GM12892 (cell line): ENCODE measurements at regions not wholly inside any gene's neighbourhood (a gene's known extent, or its start where the extent isn't known, plus 50 kb on each side); places are given as distances from the start of the nearest gene placed in this dataset.

ENCODE experiments used
- POLR2A ChIP-seq: IDR thresholded peaks from 2 replicates; pipeline ENCODE4 v1.6.1; 2011; ENCODE audit warnings: low read depth, low read length, control low read depth
- POLR2AphosphoS5 ChIP-seq: IDR thresholded peaks from 2 replicates; pipeline ENCODE4 v1.6.1; 2011; ENCODE audit warnings: low read depth, low read length, control low read depth
- TAF1 ChIP-seq: IDR thresholded peaks from 2 replicates; pipeline ENCODE4 v1.6.1; 2011; ENCODE audit warnings: low read depth, mild to moderate bottlenecking, control low read depth, low read length, borderline replicate concordance

GRCh38 chr19:30942636-30943035 lies 406.6 kb downstream of the TSHZ3 start:
- TF ChIP-seq POLR2AphosphoS5 (no peak), POLR2A (no peak), TAF1 (no peak)
